ENCODE measurements at regions not wholly inside any gene's neighbourhood (a gene's known extent, or its start where the extent isn't known, plus 50 kb on each side); places are given as distances from the start of the nearest gene placed in this dataset.

DNA sequence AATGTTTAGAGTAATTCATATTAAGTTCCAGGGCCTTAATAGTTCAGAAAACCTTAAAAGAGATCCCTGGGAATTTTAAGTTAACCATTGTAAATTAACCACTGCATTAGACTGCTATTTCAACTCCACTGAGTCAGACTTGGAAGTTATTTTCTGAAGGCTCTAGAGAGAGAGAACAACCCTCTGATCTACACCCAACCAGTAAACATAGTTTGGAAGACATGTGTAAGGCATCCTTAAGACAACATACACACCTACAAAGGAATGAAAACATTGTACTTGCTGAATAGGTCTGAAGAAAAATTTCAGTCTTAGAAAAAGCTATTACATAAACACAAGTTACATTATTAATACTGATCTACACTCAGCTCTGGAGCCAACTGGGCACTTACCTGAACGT lies 158.2 kb upstream of the FST start:
- WGBS (ENCODE audit: insufficient coverage), result no CpG with 5 or more reads among the region's 1 CpG
- Histone ChIP-seq H3K36me3 (ENCODE audit: control insufficient read depth, insufficient read depth, low read length) (no peaks in the 10 kb centered on the region), H3K4me1 (ENCODE audit: control insufficient read depth, insufficient read depth, low read length) (no peaks in the 10 kb centered on the region), H3K9me3 (replicated peaks; ENCODE audit: control insufficient read depth, low read depth, low read length) (no peaks in the 10 kb centered on the region), H3K27me3 (ENCODE audit: control insufficient read depth, insufficient read depth, low read length) (no peaks in the 10 kb centered on the region), H3K4me3 (ENCODE audit: low read length) (no peak overlapping the region), H3K27ac (ENCODE audit: low read length) (no peak overlapping the region)
- no peak for DNase-seq

DNA sequence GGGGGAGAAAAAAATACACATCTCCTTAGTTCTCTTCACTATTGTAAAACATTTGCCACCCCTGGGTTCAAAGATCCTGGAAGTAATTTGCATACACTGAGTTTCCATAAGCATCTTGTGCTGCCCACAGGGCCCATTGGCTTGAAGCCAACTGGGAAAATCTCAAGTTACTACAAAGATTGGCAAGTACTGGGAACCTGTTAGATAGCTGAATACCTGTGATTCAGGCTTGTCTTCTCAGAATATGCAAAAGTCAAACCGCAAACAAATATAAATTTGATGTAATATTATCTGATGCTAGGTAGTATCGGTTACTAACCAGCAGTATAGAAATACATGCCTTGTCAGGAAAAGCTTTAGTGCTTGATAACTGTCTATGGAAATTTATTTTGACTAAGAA lies 156.9 kb upstream of the FST start:
- Histone ChIP-seq H3K9me3 (replicated peaks; ENCODE audit: control insufficient read depth, low read depth, low read length) (no peaks in the 10 kb centered on the region), H3K4me1 (ENCODE audit: control insufficient read depth, insufficient read depth, low read length) (no peaks in the 10 kb centered on the region), H3K4me3 (ENCODE audit: low read length) (no peak overlapping the region), H3K36me3 (ENCODE audit: control insufficient read depth, insufficient read depth, low read length) (no peaks in the 10 kb centered on the region), H3K27ac (ENCODE audit: low read length) (no peak overlapping the region), H3K27me3 (ENCODE audit: control insufficient read depth, insufficient read depth, low read length) (no peaks in the 10 kb centered on the region)
- no peak for DNase-seq
- WGBS (ENCODE audit: insufficient coverage), result no CpG with 5 or more reads among the region's 2 CpGs

DNA sequence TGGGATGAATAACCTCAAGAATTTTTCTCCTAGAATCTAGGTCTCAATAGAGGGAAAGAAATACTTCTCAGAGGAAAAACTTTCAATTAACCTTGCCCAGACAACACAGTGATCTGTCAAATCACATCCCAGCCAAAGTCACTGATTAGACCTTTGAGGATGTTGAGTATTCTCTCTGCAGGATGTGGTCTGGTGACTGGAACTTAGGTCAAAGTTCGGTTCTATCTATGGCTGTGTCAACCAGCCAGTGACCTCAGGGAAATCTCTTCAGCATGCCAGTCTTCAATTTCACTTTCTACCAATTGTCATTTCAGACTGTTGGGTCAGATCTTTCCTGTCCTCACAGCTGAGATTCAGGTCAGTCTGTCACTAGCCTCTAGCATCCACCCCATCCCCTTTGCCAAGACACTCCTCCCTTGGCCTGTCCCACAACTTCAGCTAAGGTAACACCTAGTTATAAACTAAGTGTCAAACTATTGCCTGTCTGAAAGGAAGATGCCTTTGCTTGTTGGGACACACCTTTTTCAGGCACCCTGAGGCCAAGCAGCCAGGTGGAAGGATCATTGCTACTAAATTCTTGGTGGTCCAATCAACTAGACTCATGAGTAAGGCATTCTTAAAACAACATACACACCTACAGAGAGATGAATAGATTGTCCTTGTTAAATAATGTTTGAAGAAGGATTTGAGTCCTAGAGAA lies 156.3 kb upstream of the FST start:
- Histone ChIP-seq H3K27me3 (ENCODE audit: control insufficient read depth, insufficient read depth, low read length) (no peaks in the 10 kb centered on the region), H3K4me3 (ENCODE audit: low read length) (no peak overlapping the region), H3K36me3 (ENCODE audit: control insufficient read depth, insufficient read depth, low read length) (no peaks in the 10 kb centered on the region), H3K4me1 (ENCODE audit: control insufficient read depth, insufficient read depth, low read length) (no peaks in the 10 kb centered on the region), H3K9me3 (replicated peaks; ENCODE audit: control insufficient read depth, low read depth, low read length) (no peaks in the 10 kb centered on the region), H3K27ac (ENCODE audit: low read length) (no peak overlapping the region)
- 57% methylated on average over 1 of the region's 1 CpG for WGBS (ENCODE audit: insufficient coverage)
- DNase-seq, result no peak

DNA sequence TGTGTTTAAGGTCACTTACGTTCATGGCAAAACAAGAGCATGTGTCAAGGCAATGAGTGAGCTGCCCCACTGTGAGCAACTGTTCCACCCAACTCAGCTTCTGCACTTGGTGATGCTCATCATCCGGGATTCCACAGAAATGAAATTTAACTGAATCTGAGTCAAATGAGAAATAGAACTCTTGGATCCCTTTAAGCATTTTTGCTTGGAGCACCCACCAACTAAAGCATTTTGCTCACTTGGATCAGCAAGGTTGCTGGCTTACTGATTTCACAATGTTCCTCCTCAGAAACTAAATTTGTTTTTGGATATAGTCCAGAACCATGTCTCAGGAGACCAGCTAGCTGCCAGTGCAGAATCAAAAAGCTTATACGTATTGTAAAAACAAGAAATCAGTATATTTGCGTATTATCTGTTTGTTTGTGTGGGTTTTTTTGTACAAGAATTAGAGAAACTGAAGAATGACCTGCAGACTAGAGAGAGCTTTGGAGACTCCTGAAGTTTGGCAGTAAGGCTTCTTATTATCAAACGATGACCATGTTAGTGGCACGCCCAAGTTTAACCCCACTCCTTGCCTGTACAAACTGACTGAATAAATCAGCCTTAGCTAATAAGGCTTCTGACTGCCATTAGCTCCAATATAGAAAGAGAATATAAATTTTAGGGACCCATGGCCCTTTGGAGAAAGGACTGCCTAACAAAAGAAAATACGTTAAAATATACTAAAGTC lies 153.8 kb upstream of the FST start:
- H3K27ac ChIP-seq (ENCODE audit: low read length), result no peak overlapping the region
- no peaks in the 10 kb centered on the region for H3K9me3 ChIP-seq (replicated peaks; ENCODE audit: control insufficient read depth, low read depth, low read length)
- no peak overlapping the region for H3K4me3 ChIP-seq (ENCODE audit: low read length)
- peak; percentile 72 for DNase-seq
- H3K36me3 ChIP-seq (ENCODE audit: control insufficient read depth, insufficient read depth, low read length), result no peaks in the 10 kb centered on the region
- H3K27me3 ChIP-seq (ENCODE audit: control insufficient read depth, insufficient read depth, low read length), result no peaks in the 10 kb centered on the region
- H3K4me1 ChIP-seq (ENCODE audit: control insufficient read depth, insufficient read depth, low read length), result no peaks in the 10 kb centered on the region
- WGBS (ENCODE audit: insufficient coverage), result 50% methylated on average over 4 of the region's 7 CpGs

DNA sequence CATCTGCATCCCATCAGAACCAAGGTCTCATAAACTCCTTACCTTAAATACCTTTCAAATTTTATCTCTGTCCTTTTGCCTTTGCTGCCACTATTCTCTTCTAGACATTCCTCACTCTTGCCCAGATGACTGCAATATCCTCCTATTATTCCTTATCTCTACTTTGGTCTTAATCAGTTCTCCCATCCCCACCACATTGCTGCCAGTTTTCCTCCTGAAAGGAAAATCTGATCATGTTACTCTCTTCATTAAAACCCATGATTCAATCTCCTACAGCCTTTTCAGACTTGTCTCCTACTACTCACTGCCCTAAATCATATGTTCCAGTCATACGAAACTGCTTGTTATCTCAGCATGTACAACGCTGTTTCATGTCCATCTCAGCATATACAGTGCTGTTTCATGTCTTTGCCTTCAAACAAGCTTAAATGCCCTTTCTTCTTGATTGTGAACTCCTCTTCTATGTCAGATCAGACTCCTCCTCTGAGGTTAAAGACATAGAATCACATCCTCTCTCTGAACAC lies 152.6 kb upstream of the FST start:
- no peak for DNase-seq
- H3K4me3 ChIP-seq (ENCODE audit: low read length), result no peak overlapping the region
- H3K4me1 ChIP-seq (ENCODE audit: control insufficient read depth, insufficient read depth, low read length), result no peaks in the 10 kb centered on the region
- H3K36me3 ChIP-seq (ENCODE audit: control insufficient read depth, insufficient read depth, low read length), result no peaks in the 10 kb centered on the region
- H3K27ac ChIP-seq (ENCODE audit: low read length), result no peak overlapping the region
- WGBS (ENCODE audit: insufficient coverage), result 77% methylated on average over 2 of the region's 2 CpGs
- H3K9me3 ChIP-seq (replicated peaks; ENCODE audit: control insufficient read depth, low read depth, low read length), result no peaks in the 10 kb centered on the region
- no peaks in the 10 kb centered on the region for H3K27me3 ChIP-seq (ENCODE audit: control insufficient read depth, insufficient read depth, low read length)

DNA sequence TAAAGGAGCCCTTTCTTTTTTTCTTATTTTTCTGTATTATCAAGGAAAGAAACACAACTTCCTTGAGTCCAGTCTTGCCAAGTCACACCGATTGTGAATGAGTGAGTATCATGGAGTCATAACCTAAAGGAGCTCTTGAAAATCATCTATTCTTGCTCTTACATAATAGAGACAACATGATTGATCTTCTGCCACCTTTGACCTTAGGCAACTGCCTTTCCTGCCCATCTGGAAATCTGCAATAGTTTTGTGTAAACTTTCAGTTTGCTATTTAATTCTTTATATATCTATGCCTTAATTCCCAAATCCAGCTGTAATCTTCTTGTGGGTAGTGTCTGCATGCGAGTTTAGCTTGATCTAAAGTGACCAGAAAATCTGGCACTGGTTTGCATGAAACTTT lies 149.9 kb upstream of the FST start:
- Histone ChIP-seq H3K4me3 (ENCODE audit: low read length) (no peak overlapping the region), H3K4me1 (ENCODE audit: control insufficient read depth, insufficient read depth, low read length) (no peaks in the 10 kb centered on the region), H3K9me3 (replicated peaks; ENCODE audit: control insufficient read depth, low read depth, low read length) (no peaks in the 10 kb centered on the region), H3K27me3 (ENCODE audit: control insufficient read depth, insufficient read depth, low read length) (no peaks in the 10 kb centered on the region), H3K27ac (ENCODE audit: low read length) (no peak overlapping the region), H3K36me3 (ENCODE audit: control insufficient read depth, insufficient read depth, low read length) (no peaks in the 10 kb centered on the region)
- WGBS (ENCODE audit: insufficient coverage), result no CpG with 5 or more reads among the region's 2 CpGs
- no peak for DNase-seq

DNA sequence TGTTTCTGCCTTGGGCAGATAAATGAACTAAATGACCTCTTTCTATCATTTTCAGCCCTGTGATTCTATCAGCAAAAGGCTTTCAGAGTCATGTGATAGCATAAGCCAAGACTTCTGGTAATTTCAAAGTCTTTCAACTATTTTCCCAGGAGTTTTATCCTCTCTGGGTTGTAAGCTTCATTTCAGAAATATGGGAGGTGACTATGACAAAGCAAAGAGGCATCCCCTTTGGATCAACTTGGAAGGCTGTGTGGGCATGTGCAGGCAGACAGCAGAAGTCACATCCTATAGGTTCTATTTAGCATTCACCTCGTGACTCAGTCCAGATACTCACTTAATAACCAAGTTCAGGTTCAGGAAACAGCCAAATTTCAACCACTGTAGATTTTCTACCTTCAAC lies 149.0 kb upstream of the FST start:
- H3K36me3 ChIP-seq (ENCODE audit: control insufficient read depth, insufficient read depth, low read length), result no peaks in the 10 kb centered on the region
- no CpG with 5 or more reads among the region's 1 CpG for WGBS (ENCODE audit: insufficient coverage)
- no peak overlapping the region for H3K27ac ChIP-seq (ENCODE audit: low read length)
- DNase-seq, result no peak
- no peaks in the 10 kb centered on the region for H3K27me3 ChIP-seq (ENCODE audit: control insufficient read depth, insufficient read depth, low read length)
- no peaks in the 10 kb centered on the region for H3K4me1 ChIP-seq (ENCODE audit: control insufficient read depth, insufficient read depth, low read length)
- H3K9me3 ChIP-seq (replicated peaks; ENCODE audit: control insufficient read depth, low read depth, low read length), result no peaks in the 10 kb centered on the region
- H3K4me3 ChIP-seq (ENCODE audit: low read length), result no peak overlapping the region

DNA sequence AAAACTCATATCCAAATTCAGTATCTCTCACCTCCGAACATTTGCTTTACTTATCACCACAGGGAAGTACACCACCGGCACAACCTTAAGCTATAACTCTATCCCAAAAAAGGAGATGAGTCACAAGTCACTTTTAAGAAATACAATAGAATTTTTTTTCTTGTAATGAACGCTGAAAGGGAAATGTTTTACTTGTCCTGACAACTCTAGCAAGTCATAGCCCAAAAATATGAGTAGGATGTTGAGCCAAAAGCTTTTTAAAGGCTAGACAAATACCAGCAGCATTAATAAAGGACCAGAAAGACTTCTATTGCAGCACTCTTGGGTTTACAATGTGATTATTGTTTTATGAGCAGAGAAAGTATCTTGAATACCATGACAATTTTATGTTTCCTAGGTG lies 147.3 kb upstream of the FST start:
- no peak for DNase-seq
- Histone ChIP-seq H3K27ac (ENCODE audit: low read length) (no peak overlapping the region), H3K4me3 (ENCODE audit: low read length) (no peak overlapping the region), H3K27me3 (ENCODE audit: control insufficient read depth, insufficient read depth, low read length) (no peaks in the 10 kb centered on the region), H3K9me3 (replicated peaks; ENCODE audit: control insufficient read depth, low read depth, low read length) (no peaks in the 10 kb centered on the region), H3K4me1 (ENCODE audit: control insufficient read depth, insufficient read depth, low read length) (no peaks in the 10 kb centered on the region), H3K36me3 (ENCODE audit: control insufficient read depth, insufficient read depth, low read length) (no peaks in the 10 kb centered on the region)
- no CpG with 5 or more reads among the region's 3 CpGs for WGBS (ENCODE audit: insufficient coverage)

DNA sequence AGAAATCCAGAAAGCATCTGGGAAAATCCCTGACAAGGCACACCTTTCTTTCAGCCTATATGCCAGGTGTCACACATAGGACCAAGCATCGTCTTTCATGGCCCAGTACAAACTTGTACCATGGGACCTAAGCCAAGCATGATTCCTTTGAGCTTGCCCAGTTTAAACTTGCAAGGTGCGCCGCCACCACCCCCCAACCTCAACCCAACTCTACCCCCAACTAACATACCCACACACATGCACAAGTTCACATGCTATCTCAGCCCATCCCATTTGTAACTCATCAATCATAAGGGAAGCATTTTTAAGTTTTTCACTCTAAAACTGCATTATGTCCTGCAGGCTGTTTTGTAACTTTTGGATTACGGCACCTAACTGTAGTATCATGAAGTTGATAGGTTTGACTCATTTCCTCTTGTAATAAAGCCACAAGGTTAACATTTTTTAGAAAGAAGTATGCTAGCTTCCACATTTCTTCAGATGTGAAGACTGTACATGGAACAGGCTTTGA lies 145.9 kb upstream of the FST start:
- DNase-seq, result no peak
- Histone ChIP-seq H3K36me3 (ENCODE audit: control insufficient read depth, insufficient read depth, low read length) (no peaks in the 10 kb centered on the region), H3K4me3 (ENCODE audit: low read length) (no peak overlapping the region), H3K27me3 (ENCODE audit: control insufficient read depth, insufficient read depth, low read length) (no peaks in the 10 kb centered on the region), H3K4me1 (ENCODE audit: control insufficient read depth, insufficient read depth, low read length) (no peaks in the 10 kb centered on the region), H3K9me3 (replicated peaks; ENCODE audit: control insufficient read depth, low read depth, low read length) (no peaks in the 10 kb centered on the region), H3K27ac (ENCODE audit: low read length) (no peak overlapping the region)
- WGBS (ENCODE audit: insufficient coverage), result 88% methylated on average over 3 of the region's 4 CpGs

DNA sequence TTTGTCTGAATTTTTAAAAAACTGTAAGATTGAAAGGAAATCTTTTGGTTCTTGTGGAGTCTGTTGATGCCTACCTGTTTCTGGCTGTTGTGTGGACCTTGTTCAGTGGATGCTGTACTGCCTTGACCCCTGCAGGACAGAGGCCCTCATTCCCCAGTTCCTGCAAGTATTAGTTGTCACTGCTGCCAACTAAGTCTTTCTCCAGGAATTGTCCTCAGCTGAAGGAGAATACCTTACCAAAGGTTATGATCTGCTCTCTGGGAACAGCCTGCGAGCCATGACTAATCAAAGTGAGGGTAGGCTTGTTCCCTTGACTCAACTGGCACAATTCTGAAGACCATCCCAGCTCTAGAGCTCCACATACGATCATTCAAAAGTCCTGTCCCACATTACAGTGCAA lies 145.3 kb upstream of the FST start:
- H3K27me3 ChIP-seq (ENCODE audit: control insufficient read depth, insufficient read depth, low read length), result no peaks in the 10 kb centered on the region
- no peaks in the 10 kb centered on the region for H3K9me3 ChIP-seq (replicated peaks; ENCODE audit: control insufficient read depth, low read depth, low read length)
- no peak for DNase-seq

More for the DNA sequence above, 145.3 kb upstream of the FST start:
- Histone ChIP-seq H3K4me3 (ENCODE audit: low read length) (no peak overlapping the region), H3K27ac (ENCODE audit: low read length) (no peak overlapping the region), H3K36me3 (ENCODE audit: control insufficient read depth, insufficient read depth, low read length) (no peaks in the 10 kb centered on the region), H3K4me1 (ENCODE audit: control insufficient read depth, insufficient read depth, low read length) (no peaks in the 10 kb centered on the region)
- 92% methylated on average over 1 of the region's 2 CpGs for WGBS (ENCODE audit: insufficient coverage)
